Panc1 (cell line): ENCODE measurements at regions not wholly inside any gene's neighbourhood (a gene's known extent, or its start where the extent isn't known, plus 50 kb on each side); places are given as distances from the start of the nearest gene placed in this dataset.

Source experiments
- ATAC-seq: fragments of 200-7000 bp; cut with Tn5 transposase; 2 replicates; pipeline ENCODE4 v1.9.1; 2020; ENCODE audit warnings: mild to moderate bottlenecking, moderate library complexity
- BruUV-seq: library from RNA; stranded (reverse); fragments of 400-500 nt; replicated peaks from 2 replicates; lab custom pipeline; 2021; lab: Mats Ljungman, UMichigan
- CTCF ChIA-PET: fragments of 300-600 bp; sonication (Branson Sonifier 250); formaldehyde crosslinking; loops from one replicate; lab custom pipeline; 2022; ENCODE audit warnings: antibody characterized with exemption; lab: Charles Lee
- POLR2A ChIA-PET: fragments of 300-600 bp; sonication (Branson Sonifier 250); formaldehyde crosslinking; loops from one replicate; lab custom pipeline; 2022; ENCODE audit warnings: antibody characterized with exemption; lab: Charles Lee
- DNase-seq: peaks from one replicate; pipeline ENCODE4 v3.0.0-alpha.2; 2010; ENCODE audit warnings: low read depth, low spot score
- H3K27ac ChIP-seq: 2 replicates; pipeline ENCODE4 v1.5.1; 2011; ENCODE audit warnings: mild to moderate bottlenecking, low read length, inconsistent platforms
- H3K27me3 ChIP-seq: fragments of 200-500 bp; sonication (Bioruptor generic); 2 replicates; pipeline ENCODE4 v1.6.0; 2014; ENCODE audit warnings: low read length, inconsistent platforms; ENCODE audit not compliant: control insufficient read depth, insufficient read depth
- H3K36me3 ChIP-seq: fragments of 200-500 bp; sonication (Bioruptor generic); 2 replicates; pipeline ENCODE4 v1.5.1; 2014; ENCODE audit warnings: inconsistent platforms, mild to moderate bottlenecking, low read length, moderate library complexity; ENCODE audit not compliant: control insufficient read depth, insufficient read depth
- H3K4me1 ChIP-seq: 2 replicates; pipeline ENCODE4 v1.5.1; 2011; ENCODE audit warnings: inconsistent platforms, mild to moderate bottlenecking, low read length, moderate library complexity; ENCODE audit not compliant: control insufficient read depth, insufficient read depth
- H3K4me3 ChIP-seq, 2 experiments: 2 replicates each; pipeline ENCODE4 v1.5.1; 2011 to 2012; ENCODE audit warnings: low read depth in 2 of 2, low read length in 2 of 2, mild to moderate bottlenecking in 2 of 2, inconsistent platforms in 1 of 2, moderate library complexity in 1 of 2
- H3K9me3 ChIP-seq: fragments of 200-500 bp; sonication (Bioruptor generic); 2 replicates; pipeline ENCODE4 v1.5.1; 2014; ENCODE audit warnings: low read depth, mild to moderate bottlenecking, inconsistent platforms, low read length, moderate library complexity; ENCODE audit not compliant: control insufficient read depth, insufficient read depth
- CTCF ChIP-seq: fragments of 450-650 bp; IDR thresholded peaks from 2 replicates; pipeline ENCODE4 v1.5.1; 2017; ENCODE audit warnings: mild to moderate bottlenecking
- POLR2AphosphoS5 ChIP-seq: IDR thresholded peaks from 2 replicates; pipeline ENCODE4 v1.6.1; 2012; ENCODE audit warnings: mild to moderate bottlenecking, low read depth, low read length, moderate library complexity
- REST ChIP-seq, 2 experiments: IDR thresholded peaks; 2 replicates each; pipeline ENCODE4 v1.6.1; 2011 to 2012; ENCODE audit warnings: low read depth in 2 of 2, control low read depth in 1 of 2, low read length in 1 of 2, mild to moderate bottlenecking in 1 of 2, moderate library complexity in 1 of 2; ENCODE audit not compliant: insufficient read depth in 1 of 2
- SIN3A ChIP-seq: IDR thresholded peaks from 2 replicates; pipeline ENCODE4 v1.6.1; 2012; ENCODE audit warnings: low read depth, mild to moderate bottlenecking, low read length, moderate library complexity, borderline replicate concordance; ENCODE audit not compliant: insufficient read depth
- TCF7L2 ChIP-seq: IDR thresholded peaks from 2 replicates; pipeline ENCODE4 v1.6.1; 2011; ENCODE audit warnings: mild to moderate bottlenecking, low read depth, low read length, inconsistent platforms
- in situ Hi-C: cut with HindIII; loops from 2 replicates; pipeline ENCODE4 v1.10.0; 2016; ENCODE audit warnings: low sequenced_read_pairs, low pct_unique_long_range_greater_than_20kb
- intact Hi-C: fragments of 100-400 bp; cut with micrococcal nuclease; formaldehyde crosslinking; loops from one replicate; pipeline ENCODE4 v1.10.0; 2022; ENCODE audit not compliant: unreplicated experiment

DNA sequence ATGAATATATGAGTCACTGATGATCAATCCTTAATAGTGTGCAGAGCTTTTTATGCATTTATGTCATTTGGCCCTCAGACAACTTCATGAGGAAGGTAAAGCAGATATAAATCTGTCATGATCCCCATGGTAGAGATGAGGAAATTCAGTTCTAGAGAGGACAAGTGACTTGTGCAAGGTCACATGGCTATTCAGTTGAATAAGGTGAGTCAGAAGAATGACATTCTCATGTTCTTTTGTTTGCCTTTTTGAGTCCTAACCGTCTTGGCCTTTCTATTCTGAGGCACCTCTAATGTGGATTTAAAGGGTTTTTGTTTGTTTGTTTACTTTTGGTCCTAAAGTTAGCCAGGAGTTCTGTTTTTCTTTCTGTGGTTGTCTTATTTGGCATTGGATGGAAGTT is 116.2 kb upstream of the ELAC2 start:
- no peak for TF ChIP-seq REST (IDR thresholded peaks at IDR 0.05; ENCODE audit: insufficient read depth in 1 of 2, low read depth in 2 of 2, low read length in 1 of 2)
- no peak for TF ChIP-seq SIN3A
- no peak for TF ChIP-seq TCF7L2
- TF ChIP-seq POLR2AphosphoS5 = no peak
- TF ChIP-seq CTCF = no peak
- DNase-seq (no peak), ATAC-seq (no peak)
- H3K4me3 ChIP-seq = no peak overlapping the region
- no peaks in the 10 kb centered on the region for H3K27me3 ChIP-seq
- POLR2A ChIA-PET = no interaction called here
- CTCF ChIA-PET = no interaction called here
- in situ Hi-C loops = no loop called here
- H3K4me1 ChIP-seq = no peaks in the 10 kb centered on the region
- no peaks in the 10 kb centered on the region for H3K9me3 ChIP-seq
- no peaks in the 10 kb centered on the region for H3K36me3 ChIP-seq
- no TSS peak for BruUV-seq
- intact Hi-C loops = no loop called here
- no peak overlapping the region for H3K27ac ChIP-seq

GRCh38 chr17:13131225-13131624 is 113.4 kb upstream of the ELAC2 start:
- DNase-seq (no peak), ATAC-seq (no peak)
- ChIA-PET CTCF (no interaction called here), POLR2A (no interaction called here)
- Histone ChIP-seq H3K27ac (no peak overlapping the region), H3K36me3 (no peaks in the 10 kb centered on the region), H3K4me1 (no peaks in the 10 kb centered on the region), H3K4me3 (no peak overlapping the region), H3K27me3 (no peaks in the 10 kb centered on the region), H3K9me3 (no peaks in the 10 kb centered on the region)
- no peak for TF ChIP-seq TCF7L2
- TF ChIP-seq REST (IDR thresholded peaks at IDR 0.05; ENCODE audit: insufficient read depth in 1 of 2, low read depth in 2 of 2, low read length in 1 of 2) = no peak
- TF ChIP-seq POLR2AphosphoS5 = no peak
- no peak for TF ChIP-seq SIN3A
- no peak for TF ChIP-seq CTCF
- in situ Hi-C loops = no loop called here
- intact Hi-C loops = no loop called here
- no TSS peak for BruUV-seq
